ENCODE measurements at regions not wholly inside any gene's neighbourhood (a gene's known extent, or its start where the extent isn't known, plus 50 kb on each side); places are given as distances from the start of the nearest gene placed in this dataset.

DNA sequence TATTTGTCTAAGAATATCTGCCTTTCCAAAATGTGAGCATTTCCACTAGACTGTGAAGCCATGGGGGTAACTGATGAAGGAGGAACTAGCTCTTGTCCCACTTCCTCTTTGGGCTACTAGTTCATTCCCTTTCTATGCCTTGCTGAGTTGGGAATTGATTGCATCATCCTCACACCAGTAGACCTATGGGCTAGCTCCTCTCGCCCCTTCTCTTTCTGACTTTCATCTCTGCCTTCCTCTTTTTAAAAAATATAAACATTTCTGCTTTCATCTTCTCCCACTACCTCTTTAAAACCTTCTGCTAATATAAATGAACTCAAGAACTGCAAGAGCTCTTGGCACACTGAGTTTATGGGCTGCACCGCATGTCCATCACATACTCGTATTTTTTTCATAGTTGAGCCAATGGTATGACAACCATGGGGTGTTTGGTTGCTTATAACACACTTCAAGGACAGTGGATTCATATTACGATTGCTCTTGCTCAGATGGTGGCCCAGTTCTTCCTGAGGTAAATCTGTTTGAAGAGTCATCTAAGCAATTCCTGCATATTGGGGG is 182.0 kb downstream of the REEP3 start:
- CTCF ChIA-PET = interaction anchor here (0.6 to 2.5 kb wide), 4 partner anchors 17 to 442 kb away, joined by 3 to 12 read pairs (median 6); no protein-coding TSS in a partner anchor
- Mint-ChIP-seq H3K27me3 (ENCODE audit: insufficient read depth, unreplicated experiment) (no peaks in the 10 kb centered on the region), H3K4me3 (ENCODE audit: unreplicated experiment) (no peak overlapping the region), H3K27ac (ENCODE audit: low read depth, unreplicated experiment) (no peak overlapping the region), H3K9me3 (ENCODE audit: unreplicated experiment) (no peaks in the 10 kb centered on the region), H3K4me1 (ENCODE audit: insufficient read depth, unreplicated experiment) (peaks cover 44% of the 10 kb centered on the region), H3K36me3 (ENCODE audit: insufficient read depth, unreplicated experiment) (no peaks in the 10 kb centered on the region)
- no TSS peak for BruUV-seq (replicated peaks)
- intact Hi-C loops (cut with micrococcal nuclease) = no loop called here
- no peak for TF ChIP-seq CTCF (IDR thresholded peaks at IDR 0.05; ENCODE audit: unreplicated experiment)
- no peak for DNase-seq (ENCODE audit: unreplicated experiment)
- POLR2A ChIA-PET = interaction anchor here (0.6 to 2.3 kb wide), 4 partner anchors 73 to 441 kb away, joined by 3 to 15 read pairs (median 4); no protein-coding TSS in a partner anchor

DNA sequence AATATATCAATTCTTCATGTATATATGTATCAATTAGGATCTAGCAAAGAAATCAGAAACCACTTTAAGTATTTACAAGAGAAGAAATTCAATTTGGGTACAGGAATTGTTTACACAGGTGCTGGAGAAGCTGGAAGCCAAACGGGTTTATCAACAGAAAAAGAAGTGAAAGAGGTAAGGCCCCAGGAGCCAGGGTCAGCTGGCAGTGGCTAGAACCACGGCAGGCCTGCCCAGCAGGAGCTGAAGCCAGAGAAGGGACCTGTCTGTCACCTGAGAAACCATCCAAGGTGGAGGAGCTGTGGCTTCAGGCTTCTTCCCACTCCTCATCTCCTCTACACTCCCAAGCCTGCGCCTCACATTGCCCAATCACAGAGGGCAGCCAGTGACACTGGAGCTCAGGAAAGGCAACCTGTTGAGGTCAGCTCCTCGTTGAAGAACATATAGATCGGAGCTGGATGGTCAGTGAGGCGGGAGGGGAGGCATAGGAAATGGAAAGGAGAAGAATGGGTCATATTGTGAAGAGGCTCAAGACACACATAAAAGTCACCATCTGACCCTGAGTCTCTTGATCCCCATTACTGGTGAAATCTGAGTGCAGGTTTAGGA is 182.6 kb downstream of the REEP3 start:
- no peak overlapping the region for H3K27ac Mint-ChIP-seq (ENCODE audit: low read depth, unreplicated experiment)
- H3K27me3 Mint-ChIP-seq (ENCODE audit: insufficient read depth, unreplicated experiment) = no peaks in the 10 kb centered on the region
- no TSS peak for BruUV-seq (replicated peaks)
- ChIA-PET CTCF (interaction anchor here (2.2 to 2.5 kb wide), 2 partner anchors 16 to 73 kb away, joined by 9 to 12 read pairs; no protein-coding TSS in a partner anchor), POLR2A (interaction anchor here (0.6 to 2.3 kb wide), 4 partner anchors 10 to 435 kb away, joined by 3 to 15 read pairs (median 4); no protein-coding TSS in a partner anchor)
- H3K9me3 Mint-ChIP-seq (ENCODE audit: unreplicated experiment) = no peaks in the 10 kb centered on the region
- H3K4me1 Mint-ChIP-seq (ENCODE audit: insufficient read depth, unreplicated experiment) = peaks cover 48% of the 10 kb centered on the region
- no peak overlapping the region for H3K4me3 Mint-ChIP-seq (ENCODE audit: unreplicated experiment)
- TF ChIP-seq CTCF (IDR thresholded peaks at IDR 0.05; ENCODE audit: unreplicated experiment) = no peak
- no peaks in the 10 kb centered on the region for H3K36me3 Mint-ChIP-seq (ENCODE audit: insufficient read depth, unreplicated experiment)
- DNase-seq (ENCODE audit: unreplicated experiment) = no peak
- intact Hi-C loops (cut with micrococcal nuclease) = no loop called here

DNA sequence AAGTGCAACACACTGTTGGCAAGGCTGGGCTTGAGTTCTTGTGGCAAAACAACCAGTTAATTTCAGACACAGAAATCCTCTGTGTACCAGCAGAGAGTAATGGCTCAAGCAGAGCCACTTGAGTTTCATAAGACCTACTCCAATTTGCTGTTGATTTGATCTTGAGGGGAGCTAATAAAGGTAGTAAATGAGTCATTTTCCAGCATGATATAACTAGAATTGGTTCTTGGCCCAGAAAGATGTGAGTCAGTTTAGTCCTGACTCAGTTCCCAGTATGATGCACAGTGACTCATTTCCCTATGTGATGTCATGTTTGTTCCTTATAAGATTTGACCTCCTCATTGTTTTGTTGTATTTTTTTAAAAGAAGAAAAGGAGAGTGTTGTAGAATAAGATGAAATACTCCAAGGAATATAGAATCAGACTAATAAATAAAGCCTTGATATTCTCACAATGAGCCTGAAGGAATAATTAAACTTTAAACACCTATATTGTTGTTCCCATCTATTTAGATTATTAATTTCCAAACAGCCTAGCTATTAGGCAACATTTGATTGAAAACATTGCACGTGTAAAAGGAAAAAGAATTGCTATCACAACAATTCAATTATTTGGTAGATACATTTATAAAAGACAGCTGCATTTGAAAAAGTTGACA is 186.2 kb downstream of the REEP3 start:
- no peak overlapping the region for H3K4me3 Mint-ChIP-seq (ENCODE audit: unreplicated experiment)
- peak overlapping the region; percentile 61 for H3K27ac Mint-ChIP-seq (ENCODE audit: low read depth, unreplicated experiment)
- intact Hi-C loops (cut with micrococcal nuclease) = no loop called here

More for the DNA sequence above, 186.2 kb downstream of the REEP3 start:
- peak; percentile 98 for DNase-seq (ENCODE audit: unreplicated experiment)
- no peaks in the 10 kb centered on the region for H3K36me3 Mint-ChIP-seq (ENCODE audit: insufficient read depth, unreplicated experiment)
- H3K4me1 Mint-ChIP-seq (ENCODE audit: insufficient read depth, unreplicated experiment) = peaks cover 42% of the 10 kb centered on the region
- ChIA-PET POLR2A (interaction anchor here (0.6 to 2.1 kb wide), 26 partner anchors 9 to 553 kb away, joined by 3 to 21 read pairs (median 3); partner anchors contain the start of gene REEP3), CTCF (interaction anchor here (0.6 to 2.3 kb wide), 8 partner anchors 9 to 608 kb away, joined by 3 to 9 read pairs (median 3); no protein-coding TSS in a partner anchor)
- no peaks in the 10 kb centered on the region for H3K27me3 Mint-ChIP-seq (ENCODE audit: insufficient read depth, unreplicated experiment)
- no peak for TF ChIP-seq CTCF (IDR thresholded peaks at IDR 0.05; ENCODE audit: unreplicated experiment)
- BruUV-seq (replicated peaks) = TSS peak; percentile 94
- H3K9me3 Mint-ChIP-seq (ENCODE audit: unreplicated experiment) = no peaks in the 10 kb centered on the region

Measured in MCF 10A (cell line).